WI38 (cell line): ENCODE measurements at regions not wholly inside any gene's neighbourhood (a gene's known extent, or its start where the extent isn't known, plus 50 kb on each side); places are given as distances from the start of the nearest gene placed in this dataset.
"Not testable (repeated sequence)": the region's sequence is repeated elsewhere in the genome, so short reads cannot be mapped to it uniquely, and the experiment has no call there.

ENCODE experiments used
- H3K4me3 ChIP-seq: 2 replicates; pipeline ENCODE4 v1.5.1; 2011; ENCODE audit warnings: low read depth, mild to moderate bottlenecking, control low read depth, low read length
- TF ChIP-seq, protein P1 (sequence below): IDR thresholded peaks from 2 replicates; pipeline ENCODE4 v1.5.1; 2012; ENCODE audit warnings: low read depth, mild to moderate bottlenecking, control low read depth, low read length

- no peak overlapping the region for H3K4me3 ChIP-seq
These were observed 300.9 kb upstream of the DDI1 start for GRCh38 chr11:103735497-103736032.

DNA sequence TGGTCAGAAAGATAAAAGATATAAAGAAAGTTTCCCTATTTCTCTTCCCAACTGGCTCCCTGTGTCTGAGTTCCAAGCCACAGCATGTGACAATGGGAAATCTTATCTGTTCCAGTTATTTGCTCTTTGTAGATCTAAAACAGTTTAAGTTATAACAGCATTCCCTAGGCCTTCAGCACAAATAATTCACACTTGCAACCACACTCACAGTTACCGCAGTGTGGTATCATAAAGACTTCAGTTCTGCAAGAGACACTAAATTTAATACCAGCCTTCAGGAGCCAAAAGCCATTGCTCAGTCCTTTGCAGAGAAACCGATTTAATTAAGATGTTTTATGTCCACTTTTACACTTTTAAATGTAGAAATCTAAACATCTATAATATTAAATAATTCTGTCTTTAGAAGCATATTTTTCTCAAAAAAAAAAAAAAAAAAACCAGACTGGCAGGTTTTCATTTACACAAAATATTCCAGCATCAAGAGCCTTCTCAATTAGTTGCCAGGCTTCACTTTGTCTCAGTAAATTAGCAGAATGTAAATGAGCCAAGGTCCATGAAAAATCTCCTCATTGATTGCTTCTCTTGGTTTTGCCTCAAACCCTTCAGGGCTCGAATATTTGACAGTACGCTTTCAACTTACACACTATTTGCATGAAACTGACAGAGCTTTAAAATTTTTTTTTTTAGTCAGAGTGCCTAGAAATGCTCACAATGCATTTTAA lies 300.0 kb upstream of the DDI1 start:
- TF ChIP-seq, protein P1, sequence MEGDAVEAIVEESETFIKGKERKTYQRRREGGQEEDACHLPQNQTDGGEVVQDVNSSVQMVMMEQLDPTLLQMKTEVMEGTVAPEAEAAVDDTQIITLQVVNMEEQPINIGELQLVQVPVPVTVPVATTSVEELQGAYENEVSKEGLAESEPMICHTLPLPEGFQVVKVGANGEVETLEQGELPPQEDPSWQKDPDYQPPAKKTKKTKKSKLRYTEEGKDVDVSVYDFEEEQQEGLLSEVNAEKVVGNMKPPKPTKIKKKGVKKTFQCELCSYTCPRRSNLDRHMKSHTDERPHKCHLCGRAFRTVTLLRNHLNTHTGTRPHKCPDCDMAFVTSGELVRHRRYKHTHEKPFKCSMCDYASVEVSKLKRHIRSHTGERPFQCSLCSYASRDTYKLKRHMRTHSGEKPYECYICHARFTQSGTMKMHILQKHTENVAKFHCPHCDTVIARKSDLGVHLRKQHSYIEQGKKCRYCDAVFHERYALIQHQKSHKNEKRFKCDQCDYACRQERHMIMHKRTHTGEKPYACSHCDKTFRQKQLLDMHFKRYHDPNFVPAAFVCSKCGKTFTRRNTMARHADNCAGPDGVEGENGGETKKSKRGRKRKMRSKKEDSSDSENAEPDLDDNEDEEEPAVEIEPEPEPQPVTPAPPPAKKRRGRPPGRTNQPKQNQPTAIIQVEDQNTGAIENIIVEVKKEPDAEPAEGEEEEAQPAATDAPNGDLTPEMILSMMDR: no peak
- no peak overlapping the region for H3K4me3 ChIP-seq

More at GRCh38 chr11:103735497-103736032, 300.9 kb upstream of the DDI1 start:
- TF ChIP-seq, protein P1: no peak

GRCh38 chr11:103737037-103737622 lies 299.3 kb upstream of the DDI1 start:
- TF ChIP-seq, protein P1: no peak
- no peak overlapping the region for H3K4me3 ChIP-seq

DNA sequence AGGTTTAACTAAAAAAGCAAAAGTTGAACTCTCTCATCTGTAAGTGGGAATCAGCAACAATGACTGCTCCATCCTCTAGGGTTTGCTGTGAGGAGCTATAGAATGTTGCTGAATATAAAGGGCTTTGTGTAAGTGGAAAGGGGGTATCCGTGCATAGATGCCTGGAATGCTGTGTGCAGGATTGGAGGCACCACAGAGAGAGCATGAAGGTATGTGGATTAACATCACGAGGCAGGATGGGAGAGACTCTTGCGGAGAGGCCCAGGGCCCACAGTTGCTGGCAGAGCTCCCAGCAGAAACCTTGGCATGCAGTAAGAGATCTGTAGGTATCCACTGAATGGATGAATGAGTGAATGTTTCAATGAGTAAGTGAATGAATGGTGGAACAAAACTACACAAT lies 298.7 kb upstream of the DDI1 start:
- no peak overlapping the region for H3K4me3 ChIP-seq
- TF ChIP-seq, protein P1: no peak

DNA sequence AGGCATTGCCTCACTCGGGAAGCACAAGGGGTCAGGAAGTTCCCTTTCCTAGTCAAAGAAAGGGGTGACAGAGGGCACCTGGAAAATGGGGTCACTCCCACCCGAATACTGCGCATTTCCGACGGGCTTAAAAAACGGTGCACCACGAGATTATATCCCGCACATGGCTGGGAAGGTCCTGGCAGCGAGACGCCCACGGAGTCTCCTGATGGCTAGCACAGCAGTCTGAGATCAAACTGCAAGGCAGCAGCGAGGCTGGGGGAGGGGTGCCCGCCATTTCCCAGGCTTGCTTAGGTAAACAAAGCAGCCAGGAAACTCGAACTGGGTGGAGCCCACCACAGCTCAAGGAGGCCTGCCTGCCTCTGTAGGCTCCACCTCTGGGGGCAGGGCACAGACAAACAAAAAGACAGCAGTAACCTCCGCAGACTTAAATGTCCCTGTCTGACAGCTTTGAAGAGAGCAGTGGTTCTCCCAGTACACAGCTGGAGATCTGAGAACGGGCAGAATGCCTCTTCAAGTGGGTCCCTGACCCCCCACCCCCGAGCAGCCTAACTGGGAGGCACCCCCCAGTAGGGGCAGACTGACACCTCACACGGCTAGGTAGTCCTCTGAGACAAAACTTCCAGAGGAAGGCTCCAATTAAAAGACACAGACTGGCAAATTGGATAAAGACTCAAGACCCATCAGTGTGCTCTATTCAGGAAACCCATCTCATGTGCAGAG lies 297.2 kb upstream of the DDI1 start:
- not testable (repeated sequence) for H3K4me3 ChIP-seq

DNA sequence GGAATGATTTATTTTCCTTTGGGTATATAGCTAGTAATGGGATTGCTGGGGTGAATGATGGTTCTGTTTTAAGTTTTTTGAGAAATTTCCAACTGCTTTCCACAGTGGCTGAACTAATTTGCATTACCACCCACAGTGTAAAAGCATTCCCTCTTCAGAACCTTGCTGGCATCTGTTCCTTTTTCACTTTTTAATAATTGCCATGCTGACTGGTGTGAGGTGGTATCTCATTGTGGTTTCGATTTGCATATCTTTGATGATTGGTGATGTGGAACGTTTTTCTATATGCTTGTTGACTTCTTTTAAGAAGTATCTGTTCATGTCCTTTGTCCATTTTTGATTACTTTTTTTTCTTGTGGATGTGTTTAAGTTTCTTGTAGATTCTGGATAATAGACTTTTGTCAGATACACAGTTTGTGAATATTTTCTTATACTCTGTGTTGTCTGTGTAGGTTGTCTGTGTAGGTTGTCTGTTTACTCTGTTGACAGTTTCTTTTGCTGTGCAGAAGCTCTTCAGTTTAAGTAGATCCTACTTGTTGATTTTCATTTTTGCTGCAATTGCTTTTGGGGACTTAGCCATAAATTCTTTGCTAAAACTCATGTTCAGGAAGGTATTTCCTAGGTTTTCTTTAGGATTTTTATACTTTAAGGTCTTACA lies 291.8 kb upstream of the DDI1 start:
- TF ChIP-seq, protein P1: no peak
- H3K4me3 ChIP-seq: no peak overlapping the region

DNA sequence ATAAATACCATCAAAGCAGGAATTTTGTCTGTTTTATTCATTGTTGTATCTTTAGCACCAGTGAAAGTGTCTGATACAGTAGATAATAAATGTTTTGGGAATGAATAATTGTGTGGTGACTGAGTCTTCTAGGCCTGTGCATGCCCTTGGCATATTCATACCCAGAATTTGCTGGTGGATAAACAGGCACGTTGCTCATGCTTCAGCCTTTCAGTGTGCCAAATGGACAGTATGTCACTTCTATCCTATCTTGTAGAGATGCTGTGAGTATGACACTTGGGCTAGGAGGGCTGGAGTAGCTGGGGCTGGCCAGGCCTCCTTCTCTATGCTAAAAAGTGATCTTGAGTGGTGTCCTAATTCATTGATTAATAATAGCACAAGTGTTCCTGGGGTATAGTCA lies 287.3 kb upstream of the DDI1 start:
- TF ChIP-seq, protein P1: no peak
- H3K4me3 ChIP-seq: no peak overlapping the region
